GM12874 (cell line): ENCODE measurements at regions not wholly inside any gene's neighbourhood (a gene's known extent, or its start where the extent isn't known, plus 50 kb on each side); places are given as distances from the start of the nearest gene placed in this dataset.

Source experiments
- CTCF ChIP-seq: IDR thresholded peaks from 2 replicates; pipeline ENCODE4 v1.5.1; 2011; ENCODE audit warnings: low read depth, mild to moderate bottlenecking, control low read depth, low read length, moderate library complexity; ENCODE audit not compliant: insufficient read depth

DNA sequence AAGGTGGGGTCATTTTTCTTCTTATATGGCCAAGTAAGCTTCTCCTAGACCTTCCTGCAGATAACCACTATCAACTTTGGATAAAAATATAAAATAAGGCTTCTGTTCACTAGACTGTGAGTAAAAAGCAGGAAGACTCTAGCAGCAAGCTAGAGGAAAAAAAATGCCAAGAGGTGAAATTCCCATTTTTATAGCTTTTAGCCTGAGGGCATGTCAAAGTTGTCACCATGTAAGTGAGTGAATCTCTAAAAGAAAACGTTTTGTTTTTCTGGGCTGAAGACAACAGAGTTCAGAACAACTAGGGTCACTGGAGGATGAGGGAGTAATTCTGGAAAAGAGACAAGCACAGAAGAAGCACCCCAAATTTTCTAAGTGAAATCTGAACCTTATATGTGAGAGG, 143.9 kb upstream of the DIO3 start:
- no peak for TF ChIP-seq CTCF

GRCh38 chr14:101418601-101419000, 142.7 kb upstream of the DIO3 start:
- TF ChIP-seq CTCF, result no peak

GRCh38 chr14:101426466-101426865, 134.8 kb upstream of the DIO3 start:
- TF ChIP-seq CTCF, result no peak

DNA sequence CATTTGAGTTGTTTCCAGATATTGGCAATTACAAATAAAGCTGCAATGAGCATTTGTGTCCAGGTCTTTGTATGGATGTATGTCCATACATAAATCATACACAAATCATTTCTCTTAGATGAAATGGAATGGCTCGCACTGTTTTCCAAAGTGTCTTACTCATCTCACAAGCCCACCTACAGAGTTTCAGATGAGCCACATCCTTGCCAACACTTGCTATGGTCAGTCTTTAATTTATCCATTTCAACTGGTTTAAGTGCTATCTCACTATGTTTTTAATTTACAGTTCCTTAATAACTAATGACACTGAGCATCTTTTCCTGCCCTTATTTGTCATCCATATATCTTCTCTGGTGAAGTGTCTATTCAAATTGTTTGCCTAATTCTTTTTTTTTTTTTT, 132.9 kb upstream of the DIO3 start:
- TF ChIP-seq CTCF, result no peak

DNA sequence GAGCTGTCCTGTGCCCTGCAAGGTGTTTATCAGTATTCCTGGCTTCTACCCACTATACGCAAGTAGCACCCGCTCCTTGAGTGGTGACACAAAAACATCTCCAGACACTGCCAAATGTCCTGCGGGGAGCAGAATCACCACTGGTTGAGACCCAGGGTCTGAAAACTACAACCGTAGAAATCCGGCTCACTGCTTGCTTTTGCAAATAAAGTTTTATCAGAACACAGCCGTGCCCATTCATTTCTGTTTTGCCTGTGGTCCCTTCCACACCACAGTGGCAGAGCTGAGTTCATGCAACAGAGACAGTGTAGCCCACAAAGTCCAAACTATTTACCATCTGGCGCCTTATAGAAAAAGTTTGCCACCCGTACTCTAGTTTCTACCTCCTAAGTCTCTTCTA, 125.7 kb upstream of the DIO3 start:
- TF ChIP-seq CTCF, result no peak

GRCh38 chr14:101439023-101439422, 122.3 kb upstream of the DIO3 start:
- no peak for TF ChIP-seq CTCF

GRCh38 chr14:101440496-101440895, 120.8 kb upstream of the DIO3 start:
- TF ChIP-seq CTCF, result no peak

DNA sequence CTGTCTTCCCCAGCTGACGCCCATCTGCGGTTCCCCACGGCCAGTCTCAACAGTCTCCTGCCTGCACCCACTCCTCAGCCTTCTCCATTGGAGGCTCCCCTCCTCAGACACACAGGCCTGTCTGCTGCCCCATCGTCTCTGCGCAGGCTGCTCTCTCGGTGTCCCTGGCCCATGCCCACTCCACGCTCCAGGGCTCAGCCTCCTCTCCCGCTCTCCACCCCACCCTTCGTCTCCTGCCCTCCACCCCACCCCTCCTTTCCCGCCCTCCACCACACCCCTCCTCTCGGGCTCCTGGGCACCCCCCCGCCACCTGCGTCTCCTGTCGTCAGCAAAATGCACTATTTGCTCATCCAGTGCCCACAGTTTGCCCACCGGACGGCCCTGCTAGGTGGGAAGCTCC, 119.6 kb upstream of the DIO3 start:
- TF ChIP-seq CTCF, result no peak
